SK-N-SH (cell line): ENCODE measurements at regions not wholly inside any gene's neighbourhood (a gene's known extent, or its start where the extent isn't known, plus 50 kb on each side); places are given as distances from the start of the nearest gene placed in this dataset.

Source experiments
- CTCF ChIA-PET: fragments of 300-600, 350-600 bp; formaldehyde crosslinking; extraction: SDS; loops from one replicate; lab custom pipeline; 2021; lab: Yijun Ruan, JAX
- POLR2A ChIA-PET: fragments of 350-600 bp; sonication (Branson Sonifier 250); formaldehyde crosslinking; extraction: SDS; loops from one replicate; lab custom pipeline; 2020; ENCODE audit warnings: antibody characterized with exemption, inconsistent platforms; lab: Yijun Ruan, JAX
- DNase-seq: peaks from one replicate; pipeline ENCODE4 v3.0.0; 2012
- H2AFZ ChIP-seq: fragments of 200-600 bp; sonication (generic); 2 replicates; pipeline ENCODE4 v1.8.1; 2016; ENCODE audit warnings: antibody characterized with exemption, mild to moderate bottlenecking, low read depth
- H3F3A ChIP-seq: fragments of 200-600 bp; sonication (generic); replicated peaks from 2 replicates; pipeline ENCODE3; 2016; ENCODE audit warnings: antibody characterized with exemption, mild to moderate bottlenecking; ENCODE audit not compliant: insufficient read depth
- H3K27ac ChIP-seq, 2 experiments: fragments of 200-500 bp in 1 of 2; fragments of 200-600 bp in 1 of 2; sonication (Bioruptor generic) in 1 of 2; sonication (generic), shearing (Covaris generic) in 1 of 2; 2 replicates each; pipeline versions ENCODE4 v1.5.1 to v1.6.1; 2014 to 2016; ENCODE audit warnings: low read depth in 2 of 2, inconsistent platforms in 1 of 2, low read length in 1 of 2, mild to moderate bottlenecking in 1 of 2, mixed read lengths in 1 of 2
- H3K27me3 ChIP-seq: fragments of 200-600 bp; sonication (generic), shearing (Covaris generic); 2 replicates; pipeline ENCODE4 v1.6.1; 2016; ENCODE audit warnings: mixed run types; ENCODE audit not compliant: insufficient read depth
- H3K36me3 ChIP-seq, 2 experiments: fragments of 200-500 bp in 1 of 2; fragments of 200-600 bp in 1 of 2; sonication (Bioruptor generic) in 1 of 2; sonication (generic) in 1 of 2; replicated peaks in 1 of 2; 2 replicates each; pipeline versions ENCODE3 to v1.5.1; 2014 to 2016; ENCODE audit warnings: low read length in 1 of 2, mild to moderate bottlenecking in 1 of 2; ENCODE audit not compliant: insufficient read depth in 2 of 2, control insufficient read depth in 1 of 2
- H3K4me1 ChIP-seq, 2 experiments: fragments of 200-500 bp in 1 of 2; fragments of 200-600 bp in 1 of 2; sonication (Bioruptor generic) in 1 of 2; sonication (generic), shearing (Covaris generic) in 1 of 2; 2 replicates each; pipeline versions ENCODE4 v1.5.1 to v1.6.1; 2014 to 2016; ENCODE audit warnings: low read depth in 1 of 2, low read length in 1 of 2, mixed run types in 1 of 2; ENCODE audit not compliant: insufficient read depth in 2 of 2, control insufficient read depth in 1 of 2
- H3K4me2 ChIP-seq: fragments of 200-600 bp; sonication (generic), shearing (Covaris generic); 2 replicates; pipeline ENCODE4 v1.6.1; 2017; ENCODE audit warnings: mixed run types
- H3K4me3 ChIP-seq, 2 experiments: fragments of 200-500 bp in 1 of 2; fragments of 200-600 bp in 1 of 2; sonication (Bioruptor generic) in 1 of 2; sonication (generic), shearing (Covaris generic) in 1 of 2; 2 replicates each; pipeline versions ENCODE4 v1.5.1 to v1.8.1; 2014 to 2016; ENCODE audit warnings: low read depth in 2 of 2, inconsistent platforms in 1 of 2, low read length in 1 of 2, mild to moderate bottlenecking in 1 of 2, mixed read lengths in 1 of 2, moderate library complexity in 1 of 2
- H3K79me2 ChIP-seq: fragments of 200-600 bp; sonication (generic); 2 replicates; pipeline ENCODE4 v1.8.1; 2017; ENCODE audit warnings: mild to moderate bottlenecking; ENCODE audit not compliant: insufficient read depth
- H3K9ac ChIP-seq: fragments of 200-600 bp; sonication (generic); 2 replicates; pipeline ENCODE4 v1.6.1; 2017; ENCODE audit warnings: mixed run types
- H3K9me2 ChIP-seq: fragments of 200-600 bp; sonication (generic); 2 replicates; pipeline ENCODE4 v1.6.1; 2017; ENCODE audit warnings: mixed run types
- H3K9me3 ChIP-seq: fragments of 200-600 bp; sonication (generic); 2 replicates; pipeline ENCODE4 v1.6.1; 2017; ENCODE audit warnings: mixed run types, mild to moderate bottlenecking, moderate library complexity
- H4K20me1 ChIP-seq: fragments of 200-600 bp; sonication (generic); 2 replicates; pipeline ENCODE4 v1.6.1; 2017; ENCODE audit warnings: mild to moderate bottlenecking, mixed run types; ENCODE audit not compliant: insufficient read depth
- EP300 ChIP-seq, 2 experiments: IDR thresholded peaks; 2 replicates each; pipeline versions ENCODE4 v1.4.0 to v1.6.1; 2012; ENCODE audit warnings: borderline replicate concordance in 1 of 2, low read depth in 1 of 2, low read length in 1 of 2
- FOSL2 ChIP-seq: IDR thresholded peaks from 2 replicates; pipeline ENCODE4 v1.4.0; 2012; ENCODE audit warnings: low read depth, mild to moderate bottlenecking, moderate library complexity, borderline replicate concordance
- FOXJ3 ChIP-seq: sonication (generic); formaldehyde crosslinking; IDR thresholded peaks from 2 replicates; pipeline ENCODE4 v1.5.1; 2020; ENCODE audit warnings: mild to moderate bottlenecking, missing genetic modification reagents
- FOXM1 ChIP-seq: IDR thresholded peaks from 2 replicates; pipeline ENCODE4 v1.4.0; 2012; ENCODE audit warnings: low read depth, mild to moderate bottlenecking
- IRF3 ChIP-seq: fragments of 150-350 bp; IDR thresholded peaks from 2 replicates; pipeline ENCODE4 v1.6.1; 2016; ENCODE audit warnings: mild to moderate bottlenecking, low read depth, low read length
- MAX ChIP-seq: IDR thresholded peaks from 2 replicates; pipeline ENCODE4 v1.4.0; 2012; ENCODE audit warnings: low read depth
- MEF2A ChIP-seq: IDR thresholded peaks from 2 replicates; pipeline ENCODE4 v1.4.0; 2012; ENCODE audit warnings: low read depth, borderline replicate concordance
- MXI1 ChIP-seq: IDR thresholded peaks from 2 replicates; pipeline ENCODE4 v1.6.1; 2012; ENCODE audit warnings: mild to moderate bottlenecking, low read depth, low read length, improper control_type of control experiment
- NRF1 ChIP-seq: IDR thresholded peaks from 2 replicates; pipeline ENCODE4 v1.6.1; 2012; ENCODE audit warnings: low read depth, mild to moderate bottlenecking, low read length
- PBX3 ChIP-seq: IDR thresholded peaks from 2 replicates; pipeline ENCODE4; 2012
- POLR2AphosphoS5 ChIP-seq: IDR thresholded peaks from 2 replicates; pipeline ENCODE4 v1.6.1; 2012; ENCODE audit warnings: low read depth, low read length
- RAD21 ChIP-seq: IDR thresholded peaks from 2 replicates; pipeline ENCODE4 v1.6.1; 2012; ENCODE audit warnings: mild to moderate bottlenecking, low read length
- RCOR1 ChIP-seq: fragments of 150-350 bp; IDR thresholded peaks from 2 replicates; pipeline ENCODE4 v1.6.1; 2017; ENCODE audit warnings: antibody characterized with exemption, low read length
- REST ChIP-seq: IDR thresholded peaks from 2 replicates; pipeline ENCODE4 v1.6.1; 2012; ENCODE audit warnings: mild to moderate bottlenecking, low read depth, low read length, moderate library complexity
- SIN3A ChIP-seq: IDR thresholded peaks from 2 replicates; pipeline ENCODE4 v1.6.1; 2012; ENCODE audit warnings: low read depth, mild to moderate bottlenecking, low read length, moderate library complexity, borderline replicate concordance
- TAF1 ChIP-seq: IDR thresholded peaks from 2 replicates; pipeline ENCODE4 v1.6.1; 2012; ENCODE audit warnings: low read depth, mild to moderate bottlenecking, low read length, moderate library complexity, borderline replicate concordance
- ZBTB33 ChIP-seq: IDR thresholded peaks from 2 replicates; pipeline ENCODE4 v1.4.0; 2012; ENCODE audit warnings: low read depth, borderline replicate concordance

GRCh38 chr12:83691730-83692129 is 1005.0 kb downstream of the TMTC2 start:
- Histone ChIP-seq H3K36me3 (no peaks in the 10 kb centered on the region), H4K20me1 (no peaks in the 10 kb centered on the region), H3K9me2 (no peaks in the 10 kb centered on the region), H2AFZ (no peak overlapping the region), H3K9ac (no peak overlapping the region), H3K9me3 (no peaks in the 10 kb centered on the region), H3F3A (no peaks in the 10 kb centered on the region), H3K4me3 (no peak overlapping the region), H3K4me2 (no peak overlapping the region), H3K27me3 (no peaks in the 10 kb centered on the region), H3K4me1 (no peaks in the 10 kb centered on the region), H3K27ac (no peak overlapping the region), H3K79me2 (no peaks in the 10 kb centered on the region)
- ChIA-PET CTCF (no interaction called here), POLR2A (no interaction called here)
- TF ChIP-seq PBX3 (no peak), REST (no peak), MEF2A (no peak), FOXJ3 (CRISPR knock-in tag) (no peak), MAX (no peak), NRF1 (no peak), FOSL2 (no peak), POLR2AphosphoS5 (no peak), RCOR1 (no peak), FOXM1 (no peak), MXI1 (no peak), EP300 (IDR thresholded peaks at IDR 0.05; ENCODE audit: borderline replicate concordance in 1 of 2, low read depth in 1 of 2, low read length in 1 of 2) (no peak), SIN3A (no peak), TAF1 (no peak), IRF3 (no peak), ZBTB33 (no peak), RAD21 (no peak)
- DNase-seq, result no peak
